HG03571 (cell line): ENCODE measurements at regions not wholly inside any gene's neighbourhood (a gene's known extent, or its start where the extent isn't known, plus 50 kb on each side); places are given as distances from the start of the nearest gene placed in this dataset.

Experiments used
- ATAC-seq: cut with Tn5 transposase; IDR thresholded peaks from one replicate; pipeline ENCODE4 v1.9.1; 2021; ENCODE audit not compliant: unreplicated experiment

DNA sequence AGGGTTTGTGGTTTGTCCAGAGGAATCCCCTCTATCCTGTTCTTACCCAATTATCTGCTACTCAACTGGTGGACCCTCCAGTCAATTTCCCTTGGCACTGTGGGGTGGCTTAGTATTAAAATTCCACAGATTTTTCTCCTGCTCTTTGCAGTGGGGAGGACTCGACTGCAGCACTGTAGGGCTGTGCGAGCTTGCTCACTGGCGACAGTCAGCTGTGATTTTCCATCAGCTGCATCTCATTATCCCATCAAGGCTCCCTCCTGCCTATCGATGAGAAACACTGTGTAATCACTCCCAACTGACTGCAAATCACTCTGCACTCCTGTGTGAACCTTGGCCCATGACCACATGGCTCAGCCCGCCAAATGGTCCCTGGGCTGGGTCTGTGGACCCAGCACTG lies 90.5 kb upstream of the MAF start:
- ATAC-seq, result no peak

DNA sequence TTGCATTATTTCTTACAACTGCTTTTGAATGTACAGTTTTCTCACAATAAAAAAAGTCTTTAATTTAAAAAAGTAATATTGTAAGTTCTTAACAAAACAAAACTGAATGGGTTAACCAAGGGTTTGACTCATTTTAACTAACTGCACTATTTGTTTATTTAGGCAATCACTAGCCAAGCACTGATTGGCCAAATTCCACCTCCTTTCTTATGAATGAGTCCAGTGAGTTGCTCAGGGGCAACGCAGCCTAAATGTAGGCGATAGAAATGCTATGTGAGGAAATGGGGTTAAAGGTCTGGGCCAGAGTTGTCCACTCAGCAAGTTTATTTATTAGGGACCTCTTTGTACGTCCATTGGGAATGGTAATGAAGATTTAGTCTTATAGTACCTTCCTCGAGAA lies 89.6 kb upstream of the MAF start:
- ATAC-seq, result no peak

DNA sequence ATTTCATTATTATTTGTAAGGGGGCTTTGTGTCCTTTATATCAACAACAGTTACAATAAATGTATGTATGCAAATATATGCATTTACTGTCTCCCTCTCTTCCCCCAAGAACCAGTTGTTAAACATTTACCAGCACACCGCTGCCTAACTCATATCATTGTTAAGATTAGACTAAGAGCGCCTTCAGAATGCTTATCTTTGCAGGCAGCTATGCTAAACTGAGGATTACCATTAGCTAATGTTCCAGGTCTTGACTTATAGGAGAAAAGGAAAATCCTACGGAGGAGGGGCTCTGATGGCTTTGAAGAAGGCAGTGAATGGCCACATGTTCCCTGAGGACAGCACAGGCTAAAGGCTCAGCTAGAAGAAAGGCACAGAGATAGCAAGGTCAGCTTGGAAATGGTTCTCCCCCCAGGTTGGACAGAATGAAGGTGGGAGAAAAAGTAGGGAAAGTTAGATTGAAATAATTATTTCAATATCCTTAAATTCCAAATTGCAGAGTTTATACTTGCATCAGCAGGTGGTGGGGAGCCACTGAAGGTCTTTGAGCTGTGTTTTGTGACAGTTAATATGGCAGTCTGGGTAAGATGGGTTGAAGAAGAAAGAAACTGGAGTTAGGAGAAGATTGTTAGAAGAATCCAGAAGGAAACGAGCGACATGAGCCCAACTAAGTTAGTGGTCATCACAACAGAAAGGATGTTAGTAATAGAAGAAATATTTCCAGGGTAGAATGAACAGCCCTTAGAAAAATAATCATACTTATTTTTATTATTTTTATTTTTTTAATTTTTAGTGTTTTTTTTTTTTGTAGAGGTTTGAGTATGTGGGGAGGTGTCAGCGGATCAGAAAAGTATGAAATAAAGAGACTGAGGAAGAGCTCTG lies 87.0 kb upstream of the MAF start:
- ATAC-seq, result no peak

DNA sequence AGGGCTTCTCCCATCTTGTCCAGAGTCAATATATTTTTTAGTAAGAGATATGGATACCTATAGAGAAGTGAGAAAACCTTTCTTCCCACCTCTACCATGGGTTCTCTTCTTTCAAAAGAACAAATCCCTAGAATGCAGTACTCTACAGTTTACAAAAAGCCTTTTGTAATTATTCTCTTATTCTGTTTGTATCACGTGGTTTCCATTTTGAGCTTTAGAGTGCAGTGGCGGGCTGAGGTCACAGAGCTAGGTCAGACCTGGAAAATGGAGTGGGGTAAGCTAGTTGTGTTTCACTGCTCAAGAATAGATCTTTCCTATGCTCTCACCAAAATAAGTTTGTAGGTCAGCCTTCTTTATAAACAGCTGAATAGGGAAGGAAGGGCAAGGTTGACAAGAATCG lies 85.3 kb upstream of the MAF start:
- ATAC-seq, result no peak

DNA sequence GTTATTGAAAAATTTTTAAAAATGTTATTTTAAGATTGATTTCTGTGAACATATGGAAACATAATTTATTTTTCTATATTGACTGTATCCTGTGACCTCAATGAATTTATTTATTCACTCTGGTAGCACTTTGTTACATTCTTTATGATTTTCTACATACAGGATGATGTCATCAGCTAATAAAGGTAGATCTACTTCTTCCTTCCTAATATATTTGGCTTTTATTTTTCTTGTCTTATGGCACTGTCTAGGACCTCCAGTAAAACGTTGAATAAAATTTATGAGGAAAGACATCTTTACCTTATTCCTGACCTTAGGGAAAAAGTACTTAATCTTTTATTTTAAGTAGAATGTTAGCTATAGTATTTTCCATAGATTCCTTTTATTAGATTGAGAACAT lies 78.8 kb upstream of the MAF start:
- no peak for ATAC-seq

DNA sequence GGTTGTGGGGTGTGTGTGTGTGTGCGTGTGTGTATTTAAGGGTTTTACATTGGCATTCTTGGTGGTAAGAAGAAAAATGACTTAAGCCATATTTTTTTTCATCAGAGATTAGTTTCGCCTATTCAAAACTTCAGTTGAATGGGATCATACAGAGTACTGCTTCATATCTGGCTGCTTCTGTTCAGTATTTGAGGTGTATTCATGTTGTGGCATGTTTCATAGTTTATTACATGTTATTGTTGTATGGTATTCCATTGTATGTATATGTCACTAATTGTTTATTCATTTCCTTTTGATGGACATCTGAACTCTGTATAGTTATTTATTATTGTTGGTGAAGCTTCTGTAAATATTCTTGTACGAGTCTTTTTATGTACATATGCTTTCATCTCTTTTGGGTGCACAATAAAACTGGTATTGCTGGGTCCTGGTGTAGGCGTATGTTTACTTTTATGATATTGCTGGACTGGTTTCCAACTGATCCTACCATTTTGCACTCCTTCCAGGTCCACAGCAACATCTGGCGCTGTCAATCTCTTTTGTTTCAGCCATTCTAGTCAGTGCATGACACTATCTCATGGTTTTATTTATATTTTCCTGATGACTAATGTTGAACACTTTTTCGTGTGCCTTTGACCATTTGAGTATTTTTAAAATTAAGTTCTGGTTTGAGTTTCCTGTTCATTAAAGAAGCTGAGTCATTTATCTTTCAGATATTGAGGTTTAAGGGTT lies 77.4 kb upstream of the MAF start:
- ATAC-seq, result no peak

DNA sequence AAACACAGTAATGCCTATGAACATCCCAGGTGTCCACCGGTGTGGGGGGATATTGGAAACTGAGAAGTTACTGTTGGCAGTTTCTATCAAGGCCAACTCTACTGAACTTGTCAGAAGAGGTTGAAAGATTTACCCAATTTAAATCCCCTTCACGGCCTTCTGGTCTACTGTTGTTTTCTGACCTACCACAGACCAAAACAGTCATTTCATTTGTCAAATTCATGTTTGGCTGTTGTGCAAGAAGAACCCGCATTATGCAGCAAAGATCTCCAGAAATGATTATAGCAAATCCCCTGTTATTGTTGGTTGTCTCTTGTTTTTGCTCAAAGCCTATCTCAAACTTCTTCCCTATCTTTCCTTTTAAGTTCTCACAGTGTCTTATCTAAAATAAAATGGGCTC lies 73.1 kb upstream of the MAF start:
- ATAC-seq, result no peak

DNA sequence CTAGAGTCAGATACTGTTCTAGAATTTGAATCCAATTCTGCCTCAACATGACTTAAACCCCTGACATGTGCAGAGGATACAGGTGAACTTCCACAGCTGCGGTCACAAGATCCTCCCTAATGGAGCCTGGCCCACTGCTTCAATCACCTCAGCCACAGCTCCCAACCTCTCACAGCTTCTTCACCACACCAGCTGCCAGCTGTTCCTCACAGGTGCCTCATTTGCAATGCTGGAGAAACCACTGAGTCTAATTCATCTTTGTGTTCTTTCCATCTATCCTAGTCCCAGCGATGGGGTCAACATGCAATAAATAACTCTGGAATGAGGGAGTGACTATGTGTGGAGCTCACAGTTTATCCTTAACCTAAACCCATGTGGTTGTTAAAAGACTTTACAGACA lies 72.0 kb upstream of the MAF start:
- ATAC-seq, result no peak

DNA sequence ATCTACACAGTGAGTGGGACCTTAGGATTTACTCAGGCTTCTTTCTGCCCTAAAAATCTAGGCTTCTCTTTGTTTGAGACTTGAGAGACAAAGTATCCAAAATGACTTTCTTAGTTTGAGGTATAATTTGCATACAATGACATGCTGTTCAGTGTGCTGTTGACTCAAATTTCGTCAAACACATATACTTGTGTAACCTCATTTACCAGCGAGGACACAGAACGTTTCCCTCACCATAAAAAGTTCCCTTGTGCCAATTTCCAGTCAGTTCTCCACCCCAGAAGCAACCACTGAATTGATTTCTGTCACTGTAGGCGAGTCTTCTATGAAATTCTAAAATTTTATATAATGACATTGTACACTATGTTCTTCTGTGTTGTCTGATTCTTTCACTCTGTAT lies 68.0 kb upstream of the MAF start:
- ATAC-seq, result no peak

DNA sequence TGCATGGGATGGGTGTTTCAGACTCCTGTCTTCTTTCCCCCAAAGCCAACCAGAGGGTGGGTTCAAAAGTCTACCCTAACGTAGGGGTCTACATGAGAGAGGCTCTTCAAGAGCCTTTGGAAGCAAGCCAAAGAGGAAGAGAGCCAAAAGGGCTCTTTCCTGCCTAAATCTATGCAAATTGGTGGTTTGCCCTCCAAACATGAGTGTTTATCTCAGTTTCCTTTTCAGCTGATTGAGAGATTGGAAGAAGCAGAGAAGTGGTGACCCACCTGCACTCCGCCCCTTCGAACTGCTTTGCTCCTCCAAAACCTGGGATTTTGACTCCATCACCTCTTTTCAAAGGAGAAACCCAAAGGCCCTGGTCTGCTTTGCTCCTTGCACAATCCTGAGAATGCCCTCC lies 65.4 kb upstream of the MAF start:
- ATAC-seq, result no peak

DNA sequence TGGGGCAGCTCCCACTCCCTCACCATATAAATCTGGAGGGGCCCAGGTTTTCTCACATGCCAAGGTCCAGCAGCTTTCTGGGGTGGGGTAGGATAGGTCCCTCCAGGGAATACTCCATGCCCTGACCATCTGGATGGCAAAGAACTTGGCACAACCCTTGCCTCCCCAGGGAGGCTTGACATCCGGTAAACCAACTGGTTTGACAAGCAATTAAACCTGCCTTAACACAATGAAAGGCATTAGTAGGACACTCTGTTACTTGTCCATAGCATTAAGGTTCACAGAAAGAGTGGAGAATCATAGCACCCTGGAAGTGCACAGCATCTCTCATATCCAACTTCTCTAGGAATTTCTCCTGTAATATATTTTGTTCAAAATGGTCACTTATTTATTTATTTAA lies 63.9 kb upstream of the MAF start:
- no peak for ATAC-seq

DNA sequence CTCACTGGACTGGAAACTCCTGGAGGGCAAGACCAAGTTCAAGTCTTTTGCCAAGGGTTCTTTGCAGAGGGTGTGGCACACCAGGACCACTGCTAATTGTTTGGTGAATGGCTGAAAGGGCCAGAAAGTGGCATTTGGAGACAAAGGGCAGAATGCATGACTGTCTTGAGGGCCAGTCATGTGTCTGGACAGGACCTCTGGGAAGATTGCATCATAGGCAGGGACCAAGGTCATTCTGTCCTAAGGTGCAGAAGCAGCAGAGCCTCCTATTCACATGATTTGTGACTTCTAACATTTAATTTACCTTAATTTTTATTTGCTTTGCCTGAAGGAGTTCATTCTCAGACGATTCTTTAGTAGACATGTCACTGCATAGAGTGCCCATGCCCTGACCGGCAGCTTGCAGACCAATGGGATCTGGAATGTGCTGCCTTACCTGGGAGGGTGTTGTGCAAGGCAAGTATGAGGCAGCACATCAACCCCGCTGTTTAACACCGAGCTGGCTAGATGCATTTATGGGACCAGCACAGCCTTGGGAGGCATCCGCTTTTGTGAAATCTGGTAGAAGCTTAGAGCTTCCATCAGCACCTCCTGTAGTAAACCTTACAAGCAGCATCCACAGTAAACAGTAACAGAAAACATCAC lies 62.3 kb upstream of the MAF start:
- no peak for ATAC-seq

DNA sequence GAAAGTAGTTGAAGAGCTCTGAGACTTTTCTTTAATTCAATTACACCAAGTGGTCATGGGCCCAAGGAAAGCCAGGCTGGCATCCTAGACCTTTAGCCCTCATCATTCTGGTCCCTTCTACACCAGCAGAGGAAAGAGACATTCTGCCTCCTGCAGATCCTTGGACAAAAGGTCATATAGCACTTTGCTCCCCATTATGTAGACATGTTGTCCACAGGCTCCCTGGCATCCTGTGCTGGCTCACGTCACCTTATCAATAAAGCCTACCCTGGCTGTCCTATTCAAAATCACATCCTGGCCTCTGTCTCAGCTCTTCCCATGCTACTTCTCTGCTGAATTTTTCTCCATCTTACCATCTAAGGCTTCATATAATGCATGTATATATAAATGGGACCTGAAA lies 61.6 kb upstream of the MAF start:
- no peak for ATAC-seq

DNA sequence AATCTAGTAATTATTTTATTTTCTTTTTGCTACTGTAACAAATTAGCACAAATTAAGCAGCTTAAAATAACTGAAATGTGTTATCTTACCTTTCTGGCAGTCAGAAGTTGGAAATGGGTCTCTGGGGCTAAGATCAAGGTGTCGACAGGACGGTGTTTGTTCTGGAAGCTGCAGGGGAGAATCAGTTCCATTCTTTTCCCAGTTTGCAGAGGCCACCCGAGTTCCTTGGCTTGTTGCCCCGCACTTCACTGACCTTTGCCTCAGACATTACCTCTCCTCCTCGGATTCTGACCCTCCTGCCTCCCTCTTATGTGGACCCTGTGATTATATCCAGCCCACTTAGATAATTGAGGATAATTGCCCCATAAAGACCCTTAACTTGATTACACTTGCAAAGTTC lies 61.0 kb upstream of the MAF start:
- no peak for ATAC-seq

DNA sequence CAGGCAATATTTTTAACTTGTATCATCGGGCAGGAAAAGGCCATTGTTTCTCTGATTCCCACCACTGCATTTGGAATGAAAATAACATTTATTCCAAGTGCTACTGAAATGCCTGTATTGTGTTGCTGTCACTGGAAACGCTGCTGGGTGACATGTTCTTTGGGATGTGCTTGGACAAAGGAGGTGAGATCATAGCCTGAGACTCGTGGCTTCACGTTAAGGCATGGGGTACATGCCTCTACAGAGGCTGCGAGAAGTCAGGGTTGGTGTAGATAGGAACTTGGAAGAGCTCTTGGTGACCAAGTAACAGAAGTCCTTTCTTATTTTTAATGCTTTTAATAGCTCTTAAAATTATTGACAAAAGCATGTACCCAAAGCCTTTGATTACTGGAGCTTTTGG lies 58.8 kb upstream of the MAF start:
- ATAC-seq, result no peak

DNA sequence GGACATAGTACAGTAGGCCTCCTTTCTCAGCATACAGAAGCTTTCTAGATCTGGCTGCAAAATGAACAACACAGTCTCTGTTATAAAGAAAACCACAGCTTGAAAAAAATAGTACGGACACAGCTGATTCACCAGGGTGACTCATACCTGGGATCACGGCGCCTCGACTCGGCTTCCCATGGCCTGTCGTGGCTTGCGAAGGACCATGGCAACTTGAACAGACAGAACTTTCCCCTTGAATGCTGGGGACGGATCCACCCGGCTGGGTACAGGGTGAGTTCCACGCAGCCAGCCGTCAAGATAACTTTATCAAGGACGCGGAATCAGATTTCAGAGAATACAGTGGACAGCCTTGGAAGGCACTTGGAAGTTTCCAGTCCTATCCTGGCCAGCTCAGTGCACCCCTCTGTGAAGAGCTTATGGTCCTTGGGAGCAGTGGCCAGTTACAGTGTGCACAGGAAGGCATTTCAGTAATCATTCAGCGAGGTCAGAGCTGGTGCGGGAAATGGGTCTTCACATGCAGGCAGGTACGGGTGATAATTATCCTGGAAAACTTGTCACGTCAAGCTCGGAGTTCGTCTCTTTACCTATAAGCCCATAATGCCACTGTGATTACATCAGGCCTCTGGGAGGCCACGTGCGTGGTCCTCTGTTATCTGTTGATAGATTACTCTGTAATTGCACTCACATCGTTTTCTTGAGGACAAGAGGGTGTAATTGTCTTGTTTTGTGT lies 57.9 kb upstream of the MAF start:
- no peak for ATAC-seq

DNA sequence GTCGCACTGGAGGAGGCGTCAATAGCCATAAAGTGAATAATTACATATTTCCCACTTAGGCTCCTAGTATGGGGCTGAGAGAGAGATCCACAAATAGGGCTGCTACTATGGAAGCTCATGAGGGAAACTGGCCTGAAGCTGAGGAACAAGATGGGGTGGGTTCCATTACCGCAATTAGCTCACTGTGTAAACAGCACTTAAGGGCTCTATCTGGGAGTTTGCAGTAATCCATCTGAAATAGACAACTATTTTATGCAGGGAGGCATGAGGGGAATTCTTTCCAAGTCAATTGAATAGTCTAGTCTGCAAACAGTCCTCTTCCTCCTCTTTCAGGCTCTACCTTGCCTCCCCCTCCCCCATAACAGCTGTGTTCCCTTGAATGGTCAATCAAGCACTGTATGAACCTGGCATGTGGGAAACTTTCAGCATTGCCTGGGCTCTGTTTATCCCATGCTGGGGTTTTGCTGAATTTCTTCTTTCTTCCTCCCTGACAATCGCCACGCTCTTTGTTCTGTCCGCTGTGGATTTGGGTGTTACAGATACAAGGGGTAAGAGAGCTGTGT lies 56.1 kb upstream of the MAF start:
- no peak for ATAC-seq

DNA sequence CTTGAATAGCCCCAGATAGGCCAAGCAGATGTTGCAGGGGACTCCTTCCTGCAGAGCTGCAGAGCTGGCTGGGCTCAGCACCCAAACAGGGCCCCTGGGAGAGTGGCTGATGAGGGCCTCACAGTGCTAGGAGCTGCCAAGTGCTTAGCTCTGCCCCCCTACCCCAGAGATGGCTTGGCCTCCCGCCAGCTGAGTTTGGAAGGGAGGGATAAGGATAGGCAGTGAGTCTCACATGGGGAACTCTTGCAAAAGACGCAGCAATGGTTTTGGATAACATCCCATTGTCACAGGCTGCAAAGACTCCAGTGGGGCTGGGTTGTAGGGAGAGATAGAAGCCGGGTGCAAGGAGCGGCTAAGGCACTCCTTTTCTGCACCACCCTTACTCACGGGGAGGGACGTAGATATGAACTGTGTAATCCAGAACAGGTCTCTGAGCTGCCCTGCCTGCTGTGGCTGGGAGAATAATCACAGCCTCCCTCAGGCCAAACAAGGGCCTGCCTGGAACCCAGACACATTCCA lies 52.9 kb upstream of the MAF start:
- no peak for ATAC-seq

DNA sequence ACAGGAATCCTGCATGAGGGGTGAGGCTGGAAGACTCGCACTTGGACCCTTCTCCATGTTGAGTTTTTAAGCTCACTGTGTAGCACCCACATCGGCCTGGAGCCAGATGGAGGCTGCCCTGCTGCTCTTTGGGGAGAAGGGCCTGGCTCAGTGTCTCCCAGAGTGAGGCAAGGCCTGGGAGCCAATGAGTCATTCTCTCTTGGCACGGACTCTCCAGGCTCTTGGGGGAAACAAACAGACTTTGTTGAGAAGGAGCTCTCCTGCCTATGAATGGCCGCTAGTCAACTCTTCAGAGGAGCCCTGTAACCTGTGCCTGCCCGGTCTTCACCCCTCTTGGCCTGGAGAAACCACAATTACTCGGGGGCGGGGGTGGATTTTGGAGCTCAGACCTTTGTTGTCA lies 50.8 kb upstream of the MAF start:
- ATAC-seq, result no peak
